ENCODE measurements at regions not wholly inside any gene's neighbourhood (a gene's known extent, or its start where the extent isn't known, plus 50 kb on each side); places are given as distances from the start of the nearest gene placed in this dataset.

DNA sequence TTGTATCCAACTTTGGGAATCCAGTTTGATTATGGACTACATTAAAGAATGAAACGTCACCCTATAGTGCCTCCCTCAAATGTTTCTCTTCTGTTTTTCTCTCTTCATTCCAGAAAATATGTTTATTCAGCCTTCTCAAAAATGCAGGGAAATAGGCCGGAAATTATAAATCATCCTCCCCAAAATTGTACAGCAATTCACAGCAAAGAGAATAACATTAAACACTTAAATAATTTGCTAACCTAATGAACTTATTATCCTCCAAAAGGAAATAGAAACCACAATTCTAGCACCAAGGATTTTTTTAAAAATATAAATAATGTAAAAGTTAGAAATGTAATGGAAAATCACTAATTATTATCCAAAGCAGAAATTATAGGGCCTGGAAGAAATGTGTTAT lies 115.9 kb upstream of the CCNG1 start:
- TF ChIP-seq, protein P1, sequence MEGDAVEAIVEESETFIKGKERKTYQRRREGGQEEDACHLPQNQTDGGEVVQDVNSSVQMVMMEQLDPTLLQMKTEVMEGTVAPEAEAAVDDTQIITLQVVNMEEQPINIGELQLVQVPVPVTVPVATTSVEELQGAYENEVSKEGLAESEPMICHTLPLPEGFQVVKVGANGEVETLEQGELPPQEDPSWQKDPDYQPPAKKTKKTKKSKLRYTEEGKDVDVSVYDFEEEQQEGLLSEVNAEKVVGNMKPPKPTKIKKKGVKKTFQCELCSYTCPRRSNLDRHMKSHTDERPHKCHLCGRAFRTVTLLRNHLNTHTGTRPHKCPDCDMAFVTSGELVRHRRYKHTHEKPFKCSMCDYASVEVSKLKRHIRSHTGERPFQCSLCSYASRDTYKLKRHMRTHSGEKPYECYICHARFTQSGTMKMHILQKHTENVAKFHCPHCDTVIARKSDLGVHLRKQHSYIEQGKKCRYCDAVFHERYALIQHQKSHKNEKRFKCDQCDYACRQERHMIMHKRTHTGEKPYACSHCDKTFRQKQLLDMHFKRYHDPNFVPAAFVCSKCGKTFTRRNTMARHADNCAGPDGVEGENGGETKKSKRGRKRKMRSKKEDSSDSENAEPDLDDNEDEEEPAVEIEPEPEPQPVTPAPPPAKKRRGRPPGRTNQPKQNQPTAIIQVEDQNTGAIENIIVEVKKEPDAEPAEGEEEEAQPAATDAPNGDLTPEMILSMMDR (IDR thresholded peaks at IDR 0.05) = no peak
- TF ChIP-seq EZH2 (IDR thresholded peaks at IDR 0.05; ENCODE audit: borderline replicate concordance, insufficient read depth, low read depth, low read length, poor library complexity, severe bottlenecking) = no peak

All from B cell (primary cell).